ENCODE measurements at regions not wholly inside any gene's neighbourhood (a gene's known extent, or its start where the extent isn't known, plus 50 kb on each side); places are given as distances from the start of the nearest gene placed in this dataset.

DNA sequence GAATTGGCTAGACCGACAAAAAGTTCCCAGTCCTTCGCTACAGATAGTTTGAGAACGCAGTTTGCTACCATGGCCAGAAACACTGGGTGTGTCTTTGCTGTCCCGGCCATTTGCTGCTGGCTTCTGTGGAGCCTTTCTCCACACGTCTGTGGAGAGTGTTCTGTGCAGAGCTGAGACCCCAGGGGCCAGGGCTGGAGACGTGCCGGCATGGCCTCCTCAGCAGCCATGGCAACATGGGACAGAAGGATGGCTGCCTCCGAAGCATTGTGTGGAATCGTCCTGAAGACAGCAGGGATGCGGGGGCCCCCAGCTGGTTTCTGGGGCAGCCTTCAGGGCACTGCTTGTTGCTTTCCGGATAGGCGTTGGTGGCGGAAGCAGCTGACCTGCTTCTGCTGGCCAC is 142.8 kb downstream of the GADD45G start:
- no peak overlapping the region for H3K4me3 ChIP-seq (ENCODE audit: low read length)
- no peak overlapping the region for H3K27ac ChIP-seq (ENCODE audit: low read depth, low read length)
- H3K27me3 ChIP-seq (ENCODE audit: control insufficient read depth, insufficient read depth, low read length), result no peaks in the 10 kb centered on the region
- no peak overlapping the region for H3K9ac ChIP-seq (ENCODE audit: low read length)
- H3K36me3 ChIP-seq (ENCODE audit: control insufficient read depth, insufficient read depth, low read length), result no peaks in the 10 kb centered on the region
- no peaks in the 10 kb centered on the region for H3K4me1 ChIP-seq (ENCODE audit: control insufficient read depth, insufficient read depth, low read length)

DNA sequence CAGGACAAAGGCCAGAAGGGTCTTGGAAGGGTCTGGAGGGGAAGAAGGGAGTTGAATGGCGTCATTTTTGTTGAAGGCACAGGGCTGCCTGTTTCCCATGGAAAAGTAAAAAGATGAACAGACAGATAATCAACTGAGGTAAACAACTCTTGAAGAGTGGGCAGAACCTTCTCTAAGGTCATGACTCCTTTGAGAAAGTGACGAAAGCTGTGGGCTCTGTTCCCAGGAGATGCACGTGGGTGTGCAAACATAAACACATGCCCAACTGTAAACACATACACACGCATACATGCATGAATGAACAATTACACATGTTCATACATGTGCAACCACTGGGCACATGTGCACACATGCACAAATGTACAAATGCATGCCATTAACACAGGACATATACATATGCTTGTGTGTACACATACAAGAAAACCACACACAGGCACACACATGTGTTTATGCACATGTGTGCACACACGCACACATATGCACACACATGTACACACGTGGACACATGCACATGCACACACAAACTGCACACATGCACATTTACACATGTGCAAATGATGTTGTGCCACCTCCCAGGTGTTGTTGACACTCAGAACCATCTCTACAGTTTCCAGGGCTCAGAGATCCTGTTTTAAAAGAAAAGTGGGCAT is 143.3 kb downstream of the GADD45G start:
- H3K4me1 ChIP-seq (ENCODE audit: control insufficient read depth, insufficient read depth, low read length), result no peaks in the 10 kb centered on the region
- H3K27ac ChIP-seq (ENCODE audit: low read depth, low read length), result no peak overlapping the region
- H3K36me3 ChIP-seq (ENCODE audit: control insufficient read depth, insufficient read depth, low read length), result no peaks in the 10 kb centered on the region
- no peak overlapping the region for H3K9ac ChIP-seq (ENCODE audit: low read length)
- no peak overlapping the region for H3K4me3 ChIP-seq (ENCODE audit: low read length)
- no peaks in the 10 kb centered on the region for H3K27me3 ChIP-seq (ENCODE audit: control insufficient read depth, insufficient read depth, low read length)

DNA sequence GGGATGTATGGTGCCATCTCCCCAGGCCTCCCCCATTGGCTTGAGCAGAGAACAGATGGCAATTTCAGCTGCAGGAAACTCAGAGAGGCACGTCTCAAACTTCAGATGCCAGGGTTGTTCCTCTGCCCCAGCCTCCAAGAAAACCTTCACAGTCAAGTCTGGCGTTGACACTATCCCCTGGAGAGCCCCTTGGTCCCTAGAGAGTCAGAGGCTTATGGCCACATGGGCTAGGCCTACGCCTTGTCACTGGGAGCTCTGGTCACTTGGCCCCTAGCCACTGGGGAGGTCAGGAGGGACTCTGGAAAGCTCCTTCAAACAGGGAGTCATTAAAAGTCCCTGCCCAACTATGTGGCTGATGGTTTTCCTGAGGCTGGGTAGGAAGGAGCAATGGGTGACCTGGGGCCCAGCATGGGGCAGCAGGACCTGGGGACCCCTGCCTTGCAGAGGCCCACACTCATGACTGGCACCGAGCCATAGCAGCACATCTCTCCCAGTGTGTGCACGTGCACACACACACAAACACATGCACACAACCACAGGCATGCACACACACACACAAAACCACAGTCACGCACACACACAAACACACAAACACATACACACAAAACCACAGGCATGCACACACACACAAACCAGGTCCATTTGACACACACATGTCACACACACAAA is 144.2 kb downstream of the GADD45G start:
- Histone ChIP-seq H3K4me1 (ENCODE audit: control insufficient read depth, insufficient read depth, low read length) (no peaks in the 10 kb centered on the region), H3K27ac (ENCODE audit: low read depth, low read length) (no peak overlapping the region), H3K4me3 (ENCODE audit: low read length) (no peak overlapping the region), H3K36me3 (ENCODE audit: control insufficient read depth, insufficient read depth, low read length) (no peaks in the 10 kb centered on the region), H3K27me3 (ENCODE audit: control insufficient read depth, insufficient read depth, low read length) (no peaks in the 10 kb centered on the region), H3K9ac (ENCODE audit: low read length) (no peak overlapping the region)

DNA sequence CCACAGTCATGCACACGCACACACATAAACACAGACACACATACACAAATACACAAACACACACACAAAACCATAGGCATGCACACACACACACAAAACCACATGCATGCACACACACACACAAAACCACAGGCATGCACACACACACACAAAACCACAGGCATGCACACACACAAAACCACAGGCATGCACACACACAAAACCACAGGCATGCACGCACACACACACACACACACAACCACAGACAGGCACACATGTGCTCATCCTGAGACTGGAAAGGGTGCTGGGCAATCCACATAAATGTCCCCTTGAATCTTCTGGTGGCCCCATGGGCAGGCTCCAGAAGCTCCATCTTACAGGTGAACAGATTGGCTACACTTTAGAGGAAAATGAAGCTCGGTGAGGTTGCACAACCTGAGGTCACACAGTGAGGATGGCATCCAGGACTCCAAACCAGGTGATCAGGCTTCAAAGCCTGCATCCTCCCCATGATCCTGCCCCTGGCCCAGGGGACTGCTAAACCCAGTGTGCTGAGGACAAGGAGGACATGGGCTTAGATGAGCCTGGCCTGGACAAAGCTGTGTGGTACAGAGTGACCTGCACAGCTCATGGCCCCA is 144.8 kb downstream of the GADD45G start:
- Histone ChIP-seq H3K9ac (ENCODE audit: low read length) (no peak overlapping the region), H3K4me1 (ENCODE audit: control insufficient read depth, insufficient read depth, low read length) (no peaks in the 10 kb centered on the region), H3K36me3 (ENCODE audit: control insufficient read depth, insufficient read depth, low read length) (no peaks in the 10 kb centered on the region), H3K27me3 (ENCODE audit: control insufficient read depth, insufficient read depth, low read length) (no peaks in the 10 kb centered on the region), H3K4me3 (ENCODE audit: low read length) (no peak overlapping the region), H3K27ac (ENCODE audit: low read depth, low read length) (no peak overlapping the region)

DNA sequence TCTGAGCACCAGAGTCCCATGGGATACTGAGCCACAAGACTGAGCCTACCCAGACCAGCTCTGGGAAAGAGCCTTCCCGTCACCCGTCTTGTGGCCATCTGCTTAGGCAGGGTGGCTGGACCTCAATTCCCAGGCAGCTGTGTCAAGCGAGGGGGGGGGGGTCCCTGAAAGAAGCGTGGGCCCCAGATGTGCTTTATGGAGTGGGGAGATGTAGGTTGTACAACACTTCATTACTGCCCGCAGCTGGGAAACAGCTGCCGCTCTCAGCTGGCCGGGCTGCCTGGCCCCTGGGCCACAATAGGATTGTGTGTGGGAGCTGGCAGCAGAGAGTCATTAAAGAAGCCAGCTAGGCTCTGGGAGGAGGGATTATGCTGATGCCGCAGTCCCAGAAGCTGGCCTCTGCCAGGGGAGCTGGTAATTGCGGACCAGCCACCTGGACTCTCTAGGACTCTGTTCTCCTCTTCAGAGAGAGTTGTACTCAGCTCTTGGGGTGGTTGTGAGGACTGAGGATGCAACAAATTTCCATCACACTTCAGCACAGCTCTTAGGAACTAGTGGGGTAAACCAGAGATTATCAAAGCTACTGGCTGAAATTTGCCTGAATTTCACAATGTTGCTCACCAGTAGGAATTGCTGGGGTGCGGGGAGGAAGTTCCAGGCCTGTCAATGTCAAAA is 145.4 kb downstream of the GADD45G start:
- Histone ChIP-seq H3K27me3 (ENCODE audit: control insufficient read depth, insufficient read depth, low read length) (no peaks in the 10 kb centered on the region), H3K4me3 (ENCODE audit: low read length) (no peak overlapping the region), H3K36me3 (ENCODE audit: control insufficient read depth, insufficient read depth, low read length) (no peaks in the 10 kb centered on the region), H3K27ac (ENCODE audit: low read depth, low read length) (no peak overlapping the region), H3K4me1 (ENCODE audit: control insufficient read depth, insufficient read depth, low read length) (no peaks in the 10 kb centered on the region), H3K9ac (ENCODE audit: low read length) (no peak overlapping the region)

DNA sequence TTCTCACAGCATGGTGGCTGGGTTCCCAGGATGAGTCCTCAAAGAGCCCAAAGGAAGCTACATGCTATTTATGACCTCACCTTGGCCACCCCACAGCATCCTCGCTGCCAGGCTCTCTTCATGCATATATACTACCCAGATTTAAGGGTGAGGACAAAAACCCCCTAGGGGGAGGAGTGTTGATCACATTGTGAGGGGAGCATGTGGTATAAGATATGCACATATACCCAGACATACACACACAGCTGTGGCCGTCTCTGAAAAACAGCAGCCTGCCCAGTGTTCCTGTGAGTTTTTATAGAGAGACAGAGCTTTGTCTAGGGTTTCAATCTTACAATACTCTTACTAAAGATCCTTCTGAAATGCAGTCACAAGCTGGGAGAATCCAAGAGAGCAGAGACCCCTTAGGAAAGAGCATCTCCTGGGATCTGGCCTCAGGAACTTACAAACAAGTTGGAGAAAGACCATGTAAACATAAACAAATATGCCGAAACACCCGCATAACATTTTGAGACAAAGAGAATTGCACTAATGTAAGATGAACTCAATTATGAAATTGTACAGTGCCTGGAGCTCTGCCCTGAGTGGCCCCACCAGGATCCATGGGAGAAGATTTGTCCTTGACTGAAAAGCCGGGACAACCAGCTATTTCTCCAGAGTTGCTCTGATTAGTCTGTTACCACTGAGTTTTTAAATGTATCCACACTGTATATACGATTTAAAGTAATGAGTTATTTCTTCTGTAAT is 146.4 kb downstream of the GADD45G start:
- no peaks in the 10 kb centered on the region for H3K4me1 ChIP-seq (ENCODE audit: control insufficient read depth, insufficient read depth, low read length)
- no peak overlapping the region for H3K27ac ChIP-seq (ENCODE audit: low read depth, low read length)

DNA sequence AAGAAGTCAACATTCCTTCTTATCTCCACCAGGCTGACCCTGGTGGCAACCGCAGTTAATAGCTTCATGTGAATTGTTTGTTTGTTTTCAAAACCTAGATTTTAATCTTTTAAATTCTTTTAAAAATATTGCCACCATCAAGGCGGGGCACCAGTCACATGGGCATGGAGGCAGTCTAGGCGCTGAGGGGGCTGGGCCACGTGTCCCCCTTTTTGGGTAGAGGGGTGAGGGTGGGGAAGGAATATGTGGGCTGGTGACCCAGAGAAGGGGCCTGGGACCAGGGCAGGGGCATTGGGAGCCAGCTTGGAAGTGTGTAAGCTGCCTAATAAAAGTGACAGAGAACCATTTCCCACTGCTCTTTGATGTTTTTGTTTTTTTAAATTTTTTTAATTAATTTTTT is 147.3 kb downstream of the GADD45G start:
- H3K4me3 ChIP-seq (ENCODE audit: low read length), result no peak overlapping the region
- H3K9ac ChIP-seq (ENCODE audit: low read length), result no peak overlapping the region
- H3K27ac ChIP-seq (ENCODE audit: low read depth, low read length), result no peak overlapping the region
- no peaks in the 10 kb centered on the region for H3K4me1 ChIP-seq (ENCODE audit: control insufficient read depth, insufficient read depth, low read length)
- no peaks in the 10 kb centered on the region for H3K36me3 ChIP-seq (ENCODE audit: control insufficient read depth, insufficient read depth, low read length)
- no peaks in the 10 kb centered on the region for H3K27me3 ChIP-seq (ENCODE audit: control insufficient read depth, insufficient read depth, low read length)

More for the DNA sequence above, 146.4 kb downstream of the GADD45G start:
- Histone ChIP-seq H3K9ac (ENCODE audit: low read length) (no peak overlapping the region), H3K4me3 (ENCODE audit: low read length) (no peak overlapping the region), H3K27me3 (ENCODE audit: control insufficient read depth, insufficient read depth, low read length) (no peaks in the 10 kb centered on the region), H3K36me3 (ENCODE audit: control insufficient read depth, insufficient read depth, low read length) (no peaks in the 10 kb centered on the region)

DNA sequence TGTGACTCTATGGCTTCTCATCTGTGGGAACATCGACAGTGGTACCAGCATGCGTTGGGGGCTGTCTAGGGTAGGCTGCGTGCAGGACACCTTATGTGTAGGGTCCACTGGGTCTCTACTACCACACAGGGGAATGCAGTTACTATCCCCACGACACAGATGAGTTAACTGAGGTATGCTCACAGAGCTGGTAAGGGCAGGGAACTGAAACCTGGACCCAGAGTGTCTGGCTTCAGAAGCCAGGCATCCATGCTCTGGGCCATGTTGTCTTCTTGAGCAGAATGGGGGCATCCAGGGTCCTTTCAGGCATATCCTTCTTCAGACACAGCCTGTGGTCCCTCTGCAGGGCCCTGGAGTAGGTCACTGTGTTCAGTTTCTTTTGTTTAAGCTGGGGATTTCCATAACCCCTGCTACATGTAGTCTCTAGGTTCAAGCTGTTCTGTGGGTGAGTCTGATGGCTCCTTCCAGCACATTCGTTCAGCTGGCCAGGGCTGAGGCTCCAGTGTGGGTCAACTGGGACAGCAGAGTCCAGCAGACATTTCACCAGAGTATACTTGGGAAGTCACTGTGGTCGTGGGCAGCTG is 148.8 kb downstream of the GADD45G start:
- Histone ChIP-seq H3K27ac (ENCODE audit: low read depth, low read length) (no peak overlapping the region), H3K9ac (ENCODE audit: low read length) (no peak overlapping the region), H3K4me1 (ENCODE audit: control insufficient read depth, insufficient read depth, low read length) (no peaks in the 10 kb centered on the region), H3K36me3 (ENCODE audit: control insufficient read depth, insufficient read depth, low read length) (no peaks in the 10 kb centered on the region), H3K27me3 (ENCODE audit: control insufficient read depth, insufficient read depth, low read length) (no peaks in the 10 kb centered on the region), H3K4me3 (ENCODE audit: low read length) (no peak overlapping the region)

DNA sequence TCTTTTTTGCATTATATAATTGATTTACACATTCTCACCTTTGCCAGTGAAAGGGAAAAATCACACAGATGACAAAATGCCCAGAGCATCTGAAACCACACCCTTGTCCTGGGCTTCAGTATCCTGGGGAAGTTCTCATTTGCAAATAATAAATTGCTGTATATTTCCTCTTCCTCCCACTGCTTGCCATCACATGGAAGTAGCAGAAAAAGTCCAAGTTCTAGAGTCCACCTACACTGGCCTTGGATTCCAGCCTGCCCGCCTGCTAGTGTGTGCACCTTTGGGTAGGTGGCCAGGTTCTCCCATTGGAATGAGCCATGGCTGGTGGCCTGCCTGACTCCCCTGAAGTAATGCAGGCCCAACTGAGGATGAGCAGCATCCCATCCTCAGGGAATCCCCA is 149.4 kb downstream of the GADD45G start:
- Histone ChIP-seq H3K4me3 (ENCODE audit: low read length) (no peak overlapping the region), H3K27me3 (ENCODE audit: control insufficient read depth, insufficient read depth, low read length) (no peaks in the 10 kb centered on the region), H3K27ac (ENCODE audit: low read depth, low read length) (no peak overlapping the region), H3K9ac (ENCODE audit: low read length) (no peak overlapping the region), H3K36me3 (ENCODE audit: control insufficient read depth, insufficient read depth, low read length) (no peaks in the 10 kb centered on the region), H3K4me1 (ENCODE audit: control insufficient read depth, insufficient read depth, low read length) (no peaks in the 10 kb centered on the region)

DNA sequence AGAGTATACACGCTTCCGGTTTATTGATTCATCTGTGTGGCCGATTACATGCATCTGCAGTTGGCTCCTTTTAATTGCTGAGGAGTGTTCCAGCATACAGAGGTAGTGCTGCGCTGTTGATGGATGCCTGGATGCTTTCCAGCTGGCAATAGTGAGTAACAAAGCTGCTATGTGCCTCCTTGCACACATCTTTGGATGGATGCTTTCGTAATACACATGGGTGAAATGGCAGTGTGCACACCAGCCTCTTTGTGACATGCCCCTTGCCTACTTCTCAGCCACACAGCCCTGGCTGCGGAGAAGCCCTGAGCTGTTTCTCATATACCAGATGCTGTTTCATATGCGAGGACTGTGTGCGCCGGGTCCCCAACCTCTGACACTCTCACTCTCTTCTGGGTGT is 151.0 kb downstream of the GADD45G start:
- H3K27ac ChIP-seq (ENCODE audit: low read depth, low read length), result no peak overlapping the region
- no peaks in the 10 kb centered on the region for H3K4me1 ChIP-seq (ENCODE audit: control insufficient read depth, insufficient read depth, low read length)
- H3K4me3 ChIP-seq (ENCODE audit: low read length), result no peak overlapping the region
- no peaks in the 10 kb centered on the region for H3K36me3 ChIP-seq (ENCODE audit: control insufficient read depth, insufficient read depth, low read length)
- no peaks in the 10 kb centered on the region for H3K27me3 ChIP-seq (ENCODE audit: control insufficient read depth, insufficient read depth, low read length)
- no peak overlapping the region for H3K9ac ChIP-seq (ENCODE audit: low read length)

DNA sequence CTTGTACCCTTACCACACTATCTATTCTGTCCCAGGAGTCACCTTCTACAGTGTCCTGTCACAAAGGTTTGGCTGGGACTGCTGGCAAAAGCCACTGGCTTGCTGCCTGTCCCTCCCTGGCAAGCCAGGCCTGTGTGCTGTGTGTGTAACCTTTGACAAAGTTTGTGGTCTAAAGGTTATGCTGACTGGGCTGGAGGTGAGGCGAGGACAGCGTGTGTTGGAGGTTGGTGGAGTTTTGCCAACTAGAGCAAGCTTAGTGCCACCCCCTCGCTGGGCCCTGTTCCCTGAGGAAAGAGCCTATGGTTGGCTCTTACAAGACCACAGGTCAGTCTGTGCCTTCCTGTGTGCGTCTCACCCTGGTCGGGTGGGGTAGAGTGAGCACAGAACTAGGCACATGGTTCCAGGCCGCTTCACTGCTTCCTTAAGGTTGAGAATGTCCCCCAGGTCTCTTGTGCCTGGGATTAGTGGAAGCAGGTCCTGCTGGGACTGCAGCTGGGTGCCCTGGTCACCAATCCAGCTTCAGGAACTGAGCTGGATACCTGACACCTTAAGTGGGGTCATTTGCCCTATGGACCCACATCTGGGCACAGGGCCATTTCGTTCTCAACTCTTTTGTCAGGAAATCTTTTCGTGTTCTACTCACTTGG is 152.2 kb downstream of the GADD45G start:
- Histone ChIP-seq H3K9ac (ENCODE audit: low read length) (no peak overlapping the region), H3K27ac (ENCODE audit: low read depth, low read length) (no peak overlapping the region), H3K4me3 (ENCODE audit: low read length) (no peak overlapping the region), H3K4me1 (ENCODE audit: control insufficient read depth, insufficient read depth, low read length) (no peaks in the 10 kb centered on the region), H3K27me3 (ENCODE audit: control insufficient read depth, insufficient read depth, low read length) (no peaks in the 10 kb centered on the region), H3K36me3 (ENCODE audit: control insufficient read depth, insufficient read depth, low read length) (no peaks in the 10 kb centered on the region)
